ENCODE measurements at regions not wholly inside any gene's neighbourhood (a gene's known extent, or its start where the extent isn't known, plus 50 kb on each side); places are given as distances from the start of the nearest gene placed in this dataset.

DNA sequence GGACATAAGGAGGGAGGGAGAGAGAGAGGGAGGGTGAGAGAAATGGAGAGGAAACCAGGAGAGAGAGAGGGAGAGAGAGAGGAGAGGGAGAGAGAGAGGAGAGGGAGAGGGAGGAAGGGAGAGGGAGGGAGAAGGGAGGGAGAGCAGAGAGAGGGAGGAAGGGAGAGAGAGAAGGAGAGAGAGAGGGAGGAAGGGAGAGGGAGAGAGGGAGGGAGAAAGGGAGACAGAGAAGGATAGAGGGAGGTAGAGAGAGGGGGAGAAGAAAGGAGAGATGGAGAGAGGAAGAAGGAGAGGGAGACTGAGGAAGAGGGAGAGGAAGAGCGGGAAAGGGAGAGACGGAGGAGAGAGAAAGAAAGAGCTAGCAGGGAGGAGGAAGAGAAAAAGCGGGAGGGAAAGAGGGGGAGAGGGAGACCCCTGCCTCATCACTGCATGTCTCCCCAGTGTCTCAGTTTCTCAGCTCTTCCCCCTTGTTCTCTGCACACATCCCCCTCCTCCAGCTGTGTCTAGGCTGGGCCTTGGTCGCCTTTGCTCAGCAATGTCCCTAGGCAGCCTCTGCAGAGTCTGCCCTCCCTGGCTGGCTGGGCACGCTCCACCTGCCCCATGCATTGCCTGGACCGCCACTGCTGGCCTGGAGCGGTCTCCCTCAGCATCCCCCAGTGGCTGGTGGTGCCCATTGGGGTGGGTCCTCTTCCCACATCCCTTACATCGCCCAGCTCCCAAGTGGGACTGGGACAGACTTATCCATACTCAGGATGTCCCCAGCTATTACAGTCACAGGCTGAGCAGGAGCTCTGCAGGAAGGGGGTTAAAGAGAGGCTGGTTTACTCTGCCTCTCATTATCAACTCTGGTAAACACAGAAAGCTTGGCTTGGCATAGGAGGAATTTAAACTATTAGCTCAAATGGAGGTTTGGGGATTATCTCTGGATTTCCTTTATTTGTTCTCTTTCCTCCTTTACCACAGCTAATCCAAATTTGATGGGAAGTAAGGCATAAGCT, 85.7 kb upstream of the APCDD1 start:
- DNase-seq (ENCODE audit: low read depth in 4 of 4, low spot score in 3 of 4), result no peak

DNA sequence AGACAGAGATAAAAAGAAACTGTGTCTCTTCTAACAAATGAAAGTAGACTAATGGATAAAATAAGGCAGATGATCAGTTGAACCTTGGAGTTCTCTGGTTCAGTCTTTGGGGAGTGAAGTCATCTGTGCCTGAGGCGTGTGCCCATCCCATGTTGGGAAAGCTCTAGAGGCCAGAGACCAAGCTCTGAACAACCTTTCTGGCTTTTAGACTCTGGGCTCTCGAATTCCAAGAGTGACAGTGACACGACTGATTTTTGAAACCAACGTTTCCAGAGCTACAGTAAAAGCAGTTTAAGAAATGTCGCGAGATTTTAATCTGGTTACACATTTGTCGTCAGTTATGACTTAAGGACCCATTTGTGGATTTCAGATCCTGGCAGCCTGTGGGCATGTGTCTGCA, 83.7 kb upstream of the APCDD1 start:
- DNase-seq (ENCODE audit: low read depth in 4 of 4, low spot score in 3 of 4), result no peak

DNA sequence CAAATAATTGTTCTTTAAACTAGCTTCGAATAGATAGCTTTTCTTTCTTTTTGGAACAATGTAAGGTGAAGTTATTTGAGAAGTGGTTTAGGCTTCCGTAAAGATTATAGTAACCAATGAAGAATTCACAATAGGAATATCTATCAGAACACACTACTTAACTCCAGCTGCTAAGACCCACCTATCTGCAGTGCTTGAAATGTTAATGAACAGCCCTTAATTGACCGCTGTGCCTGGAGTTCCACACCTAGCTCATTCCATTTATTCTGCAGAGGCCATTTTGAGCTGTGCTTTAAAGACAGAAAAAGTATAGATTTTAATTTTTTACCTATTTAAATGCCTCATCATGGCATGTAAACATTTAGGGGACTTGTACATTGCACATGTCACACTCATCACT, 83.3 kb upstream of the APCDD1 start:
- DNase-seq (ENCODE audit: low read depth in 4 of 4, low spot score in 3 of 4), result no peak

DNA sequence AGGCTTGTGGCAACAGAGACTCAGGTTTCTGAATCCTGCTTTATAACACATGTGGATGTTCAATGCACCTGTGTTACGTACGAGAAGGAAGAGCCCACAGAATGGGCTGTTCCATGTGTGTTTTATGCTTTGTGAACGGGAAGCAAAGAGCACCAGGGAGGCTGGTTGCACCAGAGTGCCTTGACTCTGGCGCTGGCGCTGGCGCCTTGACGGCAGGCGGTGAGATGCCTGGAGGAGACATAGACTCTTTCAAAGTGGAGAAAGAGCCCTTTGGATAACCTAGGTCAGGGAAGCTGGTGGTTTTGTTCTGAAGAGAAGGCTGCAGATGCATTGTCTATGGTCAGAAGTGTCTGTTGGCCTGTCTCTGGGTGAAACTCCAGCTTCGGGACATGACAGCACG, 80.2 kb upstream of the APCDD1 start:
- DNase-seq (ENCODE audit: low read depth in 4 of 4, low spot score in 3 of 4), result no peak

DNA sequence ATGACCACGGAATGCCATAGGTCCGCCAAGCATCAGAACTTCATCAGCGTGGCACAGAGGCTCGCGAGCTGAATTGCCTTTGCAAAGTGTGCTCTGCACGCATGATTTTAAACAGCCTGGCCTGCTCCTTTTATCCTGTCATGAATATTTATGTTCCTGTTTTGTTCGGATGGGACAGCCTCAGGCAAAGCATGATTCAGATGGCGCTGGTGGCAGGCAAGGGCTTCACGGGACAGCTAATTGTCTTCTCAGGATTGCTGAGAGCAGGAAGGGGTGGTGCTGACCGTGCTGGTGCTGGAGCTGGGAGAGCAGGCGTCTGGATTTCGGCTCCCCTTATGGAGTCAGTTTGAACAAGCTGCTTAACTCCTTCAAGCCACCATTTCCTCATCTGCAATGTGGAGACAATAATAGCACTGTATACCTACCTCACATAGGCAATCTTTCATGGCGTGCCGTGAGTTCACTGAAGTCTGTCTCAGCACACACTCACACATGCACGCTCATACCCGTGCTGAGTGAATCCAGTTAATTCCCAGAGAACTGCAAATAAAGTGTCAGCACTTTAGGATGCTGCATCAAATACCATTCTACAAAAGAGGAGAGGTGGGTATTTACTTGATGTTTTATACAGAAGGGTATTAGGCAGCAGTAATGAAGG, 79.7 kb upstream of the APCDD1 start:
- no peak for DNase-seq (ENCODE audit: low read depth in 4 of 4, low spot score in 3 of 4)

DNA sequence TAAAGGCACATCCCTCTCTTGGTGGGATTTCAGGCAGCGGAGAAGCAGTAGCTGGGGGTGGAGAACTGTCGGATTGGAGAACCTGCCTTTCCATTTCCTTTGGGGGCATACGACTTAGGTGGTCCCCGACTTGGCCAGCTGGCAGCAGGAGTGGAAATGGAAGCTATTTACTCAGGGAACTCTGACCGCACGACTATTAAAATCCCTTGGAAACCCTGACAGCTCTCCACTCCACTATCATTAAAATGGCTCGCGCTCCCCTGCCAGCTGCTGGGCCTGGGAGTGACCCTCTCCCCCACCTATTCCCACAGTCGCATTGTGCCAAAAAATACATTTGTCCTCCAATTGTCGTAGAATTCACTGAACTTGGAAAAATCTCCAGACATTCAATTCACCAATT, 77.7 kb upstream of the APCDD1 start:
- DNase-seq (ENCODE audit: low read depth in 4 of 4, low spot score in 3 of 4), result peak in 2 of 4 donors; percentile 41 to 65

DNA sequence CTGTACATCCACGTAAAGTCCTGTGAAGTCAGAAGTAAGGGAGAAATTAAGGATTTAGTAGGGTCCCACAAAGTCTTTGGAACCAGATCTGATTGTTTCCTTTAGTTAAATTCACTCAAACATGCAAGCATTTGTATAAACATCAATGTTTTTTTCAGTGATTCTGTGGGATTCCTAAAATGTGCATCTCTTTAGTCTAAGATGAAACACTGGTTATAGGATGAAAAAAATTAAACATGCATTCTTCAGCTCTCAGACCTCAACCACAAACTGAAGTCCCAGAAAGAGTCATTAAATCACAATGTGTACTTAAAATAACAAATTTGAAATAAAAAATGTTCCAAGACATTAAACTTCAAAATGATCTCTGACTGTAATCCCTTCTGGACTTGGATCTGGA, 76.5 kb upstream of the APCDD1 start:
- no peak for DNase-seq (ENCODE audit: low read depth in 4 of 4, low spot score in 3 of 4)

DNA sequence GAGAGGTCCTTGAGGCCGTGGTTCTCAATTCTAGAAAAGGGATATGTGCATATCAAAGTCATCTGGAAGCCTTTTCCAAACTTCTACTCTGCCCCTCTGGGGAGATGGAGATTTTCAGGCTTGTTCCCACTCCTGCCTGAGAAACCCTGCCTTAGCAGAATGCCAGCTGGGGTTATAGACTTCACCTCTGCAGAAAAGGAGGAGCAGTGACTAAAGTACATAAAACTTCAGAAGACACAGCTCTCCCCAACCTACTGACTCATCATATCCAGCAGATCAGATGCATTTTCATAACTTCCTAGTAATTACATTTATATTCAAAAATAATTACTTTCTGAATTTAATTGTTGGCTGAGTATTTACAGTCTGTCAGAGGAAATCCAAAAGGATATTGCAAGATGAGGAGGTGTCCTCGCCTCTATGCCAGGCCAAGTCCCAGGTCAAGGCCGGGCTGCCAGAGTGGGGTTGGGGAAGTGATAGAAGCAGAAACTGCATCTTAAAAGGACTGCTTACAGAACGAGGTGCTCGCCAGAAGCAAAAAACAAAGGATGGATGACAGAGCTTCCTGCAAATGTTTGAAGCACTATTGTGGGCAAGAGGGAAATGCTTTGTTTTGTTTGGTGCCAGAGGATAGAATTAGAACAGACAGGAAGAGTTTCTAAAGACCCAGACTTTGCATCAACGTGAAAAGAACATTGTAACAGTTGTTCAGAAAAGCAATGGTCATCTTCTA, 75.6 kb upstream of the APCDD1 start:
- no peak for DNase-seq (ENCODE audit: low read depth in 4 of 4, low spot score in 3 of 4)

DNA sequence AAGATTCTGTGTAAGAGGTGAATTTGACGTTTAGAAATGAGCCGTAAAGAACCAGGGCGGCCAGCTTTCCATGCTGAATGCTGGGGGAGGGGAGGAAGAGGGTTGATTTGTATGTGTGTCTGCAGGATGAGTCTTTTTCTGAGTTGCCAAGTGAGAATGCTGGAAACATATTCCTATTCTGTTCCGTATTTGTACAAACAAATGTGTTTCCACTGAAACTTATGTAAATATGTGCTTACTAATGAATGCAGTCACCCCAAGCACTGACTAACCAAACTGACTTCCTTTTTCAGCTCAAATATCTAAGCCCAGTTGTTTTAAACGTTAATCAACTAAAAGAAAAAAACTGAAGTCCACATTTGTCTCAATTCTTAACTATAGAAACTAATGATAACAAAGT, 74.9 kb upstream of the APCDD1 start:
- no peak for DNase-seq (ENCODE audit: low read depth in 4 of 4, low spot score in 3 of 4)

DNA sequence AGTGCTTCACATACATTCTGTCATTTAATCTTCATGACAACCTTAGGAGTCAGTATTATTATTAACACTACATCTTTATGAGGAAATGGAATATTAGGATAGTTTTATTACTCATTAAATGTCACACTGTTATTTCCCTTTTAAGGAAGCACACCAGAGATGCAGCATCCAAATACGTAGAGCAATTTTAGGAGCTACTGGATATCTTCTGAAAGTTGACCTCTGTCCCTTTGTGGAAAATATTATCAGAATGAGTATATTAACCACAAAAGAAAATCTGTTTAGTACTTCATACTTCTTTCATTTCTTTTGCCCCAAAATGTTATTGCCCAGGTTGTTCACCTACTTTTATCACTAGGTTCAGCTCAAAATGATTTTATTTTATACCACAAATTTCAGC, 72.9 kb upstream of the APCDD1 start:
- no peak for DNase-seq (ENCODE audit: low read depth in 4 of 4, low spot score in 3 of 4)

DNA sequence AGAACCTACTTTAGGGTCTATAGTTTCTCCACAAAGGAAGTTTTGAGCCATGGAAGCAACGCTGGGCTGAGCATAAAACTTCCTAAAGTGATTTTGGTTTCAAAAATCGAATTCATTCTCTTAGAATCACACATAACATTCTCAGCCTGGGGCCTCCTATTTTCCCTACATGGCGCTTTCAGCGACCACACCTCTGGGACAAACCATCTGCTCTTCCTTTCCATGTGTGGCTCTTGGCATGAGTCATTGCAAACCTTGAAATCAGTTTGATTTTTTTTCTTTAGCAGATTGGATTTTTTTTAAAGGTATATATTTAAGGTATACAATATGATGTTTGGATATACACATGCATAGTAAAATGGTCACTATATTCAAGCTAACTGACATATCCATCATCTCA, 72.5 kb upstream of the APCDD1 start:
- DNase-seq (ENCODE audit: low read depth in 4 of 4, low spot score in 3 of 4), result no peak

DNA sequence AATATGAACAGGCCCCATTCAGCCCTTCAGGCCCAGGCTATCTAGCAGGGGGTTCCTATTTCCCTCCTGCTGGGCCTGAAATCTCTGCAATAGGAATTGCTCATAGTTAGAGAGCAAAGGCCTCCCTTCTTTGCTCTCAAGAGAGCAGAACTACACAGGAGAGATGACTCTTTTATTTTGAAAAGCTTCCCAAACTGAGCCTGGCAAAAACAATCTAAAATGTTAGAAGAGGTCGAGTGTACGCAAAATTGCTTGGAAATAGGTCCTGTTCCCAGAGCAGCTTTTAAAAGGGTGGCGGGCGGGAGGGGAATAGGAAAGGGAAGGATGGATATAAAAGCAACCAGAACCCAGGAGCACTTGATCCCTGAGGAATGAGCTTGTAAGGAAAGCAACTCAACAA, 68.4 kb upstream of the APCDD1 start:
- DNase-seq (ENCODE audit: low read depth in 4 of 4, low spot score in 3 of 4), result no peak

DNA sequence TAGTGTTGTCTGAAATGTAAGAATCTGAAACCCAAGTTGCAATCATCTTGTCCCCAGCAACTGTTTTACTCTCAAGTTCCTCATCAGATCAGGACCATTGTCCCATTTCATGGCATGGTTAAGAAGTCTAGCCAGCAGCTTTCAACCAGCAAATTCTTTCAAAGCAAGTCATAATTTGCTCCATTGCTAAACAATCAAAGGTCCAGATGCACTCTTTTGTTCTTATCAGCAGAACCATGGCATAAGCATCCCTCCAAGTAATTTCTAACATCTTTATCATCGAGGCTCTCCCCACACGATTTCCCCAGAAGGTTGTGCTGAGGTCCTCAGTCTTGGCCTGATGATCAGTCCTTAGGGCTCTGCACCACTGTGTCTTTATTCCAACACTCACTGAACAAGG, 67.5 kb upstream of the APCDD1 start:
- no peak for DNase-seq (ENCODE audit: low read depth in 4 of 4, low spot score in 3 of 4)

DNA sequence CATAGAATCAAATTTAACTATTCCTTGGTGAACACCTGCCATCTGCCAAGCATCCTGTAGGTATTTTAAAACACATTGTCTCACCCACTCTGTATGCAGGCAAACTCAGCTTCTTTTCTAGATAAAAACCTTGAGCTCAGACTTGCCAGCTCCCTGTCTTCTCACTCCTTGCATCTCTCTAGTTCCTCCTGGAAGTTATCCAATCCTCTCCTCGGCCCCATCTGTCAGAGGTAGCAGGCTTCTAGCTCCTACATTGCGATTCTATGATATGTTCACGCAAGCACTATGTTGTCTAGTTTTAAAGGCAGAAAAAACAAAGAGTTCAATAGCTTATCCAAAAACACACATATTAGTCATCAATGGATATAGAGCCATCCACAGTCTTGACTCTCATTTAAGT, 67.0 kb upstream of the APCDD1 start:
- no peak for DNase-seq (ENCODE audit: low read depth in 4 of 4, low spot score in 3 of 4)

DNA sequence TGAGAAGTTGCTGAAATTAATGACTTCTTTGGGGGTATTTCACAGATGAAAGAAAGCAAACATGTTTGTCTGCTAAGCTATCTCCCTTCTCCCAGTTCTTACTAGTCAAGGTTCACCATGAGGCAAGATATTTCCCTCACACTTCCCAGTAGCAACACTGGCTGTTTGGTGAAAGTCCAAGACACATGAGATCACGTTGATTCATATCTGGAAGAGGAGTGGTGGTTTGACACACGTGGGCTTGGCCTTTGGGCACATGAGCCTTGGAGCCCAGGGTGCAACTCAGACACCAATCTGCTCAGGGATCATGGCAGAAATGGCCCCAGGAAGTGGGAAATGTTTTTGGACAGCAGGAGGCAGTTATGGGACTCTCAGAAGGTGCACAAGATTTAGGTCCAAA, 66.1 kb upstream of the APCDD1 start:
- no peak for DNase-seq (ENCODE audit: low read depth in 4 of 4, low spot score in 3 of 4)

DNA sequence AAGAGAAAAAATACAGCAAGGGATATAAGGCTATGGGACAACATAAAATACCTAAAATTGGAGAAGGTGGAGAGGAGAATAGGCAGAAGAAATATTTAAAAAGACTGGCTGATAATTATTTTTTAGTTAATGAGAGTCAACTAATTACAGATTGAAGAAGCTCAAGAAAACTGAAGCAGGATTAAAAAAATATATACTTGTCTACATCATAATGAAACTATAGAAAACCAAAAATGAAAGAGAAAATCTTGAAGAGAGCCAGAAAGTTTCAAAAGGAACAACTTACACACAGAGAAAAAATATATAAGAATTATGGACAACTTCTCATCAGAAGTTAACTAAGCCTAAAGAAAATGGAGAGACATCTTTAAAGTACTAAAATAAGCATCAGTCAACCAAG, 62.9 kb upstream of the APCDD1 start:
- no peak for DNase-seq (ENCODE audit: low read depth in 4 of 4, low spot score in 3 of 4)

DNA sequence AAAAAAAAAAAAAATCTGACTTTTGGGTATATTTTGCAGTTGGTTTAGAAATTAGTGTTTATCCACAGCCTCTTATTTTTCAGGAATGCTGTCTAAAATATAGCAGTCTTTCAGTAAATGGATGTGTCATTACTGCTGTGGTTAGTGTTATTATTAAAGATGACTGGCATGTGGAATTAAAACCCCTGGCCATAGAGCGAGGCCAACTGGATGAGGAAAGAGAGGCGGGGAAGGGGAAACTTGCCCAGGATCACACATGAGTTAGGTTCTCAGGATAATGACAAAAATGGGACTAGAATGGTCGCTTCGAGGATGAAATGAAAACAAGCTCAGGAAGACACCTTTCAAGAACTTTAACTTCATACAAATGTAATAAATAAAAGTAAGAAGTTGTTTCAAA, 57.4 kb upstream of the APCDD1 start:
- DNase-seq (ENCODE audit: low read depth in 4 of 4, low spot score in 3 of 4), result no peak

DNA sequence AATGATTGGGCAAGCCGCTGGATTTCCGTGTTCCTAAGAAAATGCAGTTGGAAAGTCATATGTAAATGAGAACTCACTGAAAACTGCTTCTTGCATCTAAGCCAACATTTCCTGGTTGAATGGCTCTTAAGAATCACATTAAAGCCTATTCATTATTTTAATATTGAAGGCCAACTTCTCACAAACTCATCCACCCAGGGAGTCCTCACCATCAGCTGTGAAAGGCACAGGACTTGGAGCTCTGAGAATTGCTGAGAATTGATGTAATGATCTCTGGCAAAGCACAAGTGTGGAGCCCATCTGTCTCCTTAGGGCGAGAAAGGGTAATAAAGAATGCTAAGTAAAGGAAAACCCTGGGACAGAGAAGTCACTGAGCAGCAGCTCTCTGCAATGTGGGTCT, 55.9 kb upstream of the APCDD1 start:
- DNase-seq (ENCODE audit: low read depth in 4 of 4, low spot score in 3 of 4), result no peak

DNA sequence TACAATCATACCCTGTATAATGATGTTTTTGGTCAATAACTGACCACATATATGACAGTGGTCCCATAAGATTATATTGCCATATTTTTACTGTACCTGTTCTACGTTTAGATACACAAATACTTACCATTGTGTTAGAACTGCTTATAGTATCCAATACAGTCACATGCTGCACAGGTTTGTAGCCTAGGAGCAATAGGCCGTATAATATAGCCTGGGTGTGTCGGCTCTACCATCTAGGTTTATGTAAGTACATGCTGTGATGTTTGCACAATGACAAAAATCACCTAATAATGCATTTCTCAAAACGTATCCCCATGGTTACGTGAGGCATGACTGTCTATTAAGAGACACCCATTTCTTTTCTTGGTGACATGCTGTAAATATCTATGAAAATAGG, 55.0 kb upstream of the APCDD1 start:
- DNase-seq (ENCODE audit: low read depth in 4 of 4, low spot score in 3 of 4), result no peak

DNA sequence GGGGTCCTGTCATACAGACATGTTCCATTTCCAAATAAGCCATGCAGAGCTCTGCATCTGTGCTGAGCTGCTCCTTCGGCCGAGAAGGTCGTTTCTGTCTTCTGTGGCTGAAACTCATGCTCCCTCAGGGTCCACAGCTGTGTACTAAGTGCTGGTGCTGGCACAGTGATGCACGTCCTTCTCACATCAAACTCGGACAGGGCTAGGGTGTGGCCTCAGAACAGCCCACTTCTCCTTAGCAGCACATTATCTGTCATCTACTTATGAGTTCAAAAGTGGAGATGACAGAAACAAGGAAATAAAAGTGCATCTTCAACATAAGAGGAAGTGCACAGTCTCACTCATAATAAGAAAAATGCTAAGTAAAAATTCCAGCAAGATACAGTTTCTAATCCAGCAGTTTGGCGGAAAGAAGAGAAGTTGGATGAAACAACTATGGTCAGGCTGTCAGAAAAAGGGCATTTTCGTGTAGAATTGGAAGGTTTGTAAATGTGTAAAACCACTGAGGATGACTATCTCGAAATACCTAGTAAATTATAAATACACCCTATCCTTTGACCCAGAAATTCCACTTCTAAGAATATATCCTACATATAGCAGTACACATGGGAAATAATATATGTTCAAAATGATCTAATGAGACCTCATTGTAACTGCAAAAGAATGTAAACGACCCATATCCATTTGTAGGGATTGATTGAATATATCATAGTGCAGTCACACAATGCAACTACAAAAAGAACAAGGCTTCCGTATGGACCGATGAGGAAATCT, 53.7 kb upstream of the APCDD1 start:
- DNase-seq (ENCODE audit: low read depth in 4 of 4, low spot score in 3 of 4), result no peak

DNA sequence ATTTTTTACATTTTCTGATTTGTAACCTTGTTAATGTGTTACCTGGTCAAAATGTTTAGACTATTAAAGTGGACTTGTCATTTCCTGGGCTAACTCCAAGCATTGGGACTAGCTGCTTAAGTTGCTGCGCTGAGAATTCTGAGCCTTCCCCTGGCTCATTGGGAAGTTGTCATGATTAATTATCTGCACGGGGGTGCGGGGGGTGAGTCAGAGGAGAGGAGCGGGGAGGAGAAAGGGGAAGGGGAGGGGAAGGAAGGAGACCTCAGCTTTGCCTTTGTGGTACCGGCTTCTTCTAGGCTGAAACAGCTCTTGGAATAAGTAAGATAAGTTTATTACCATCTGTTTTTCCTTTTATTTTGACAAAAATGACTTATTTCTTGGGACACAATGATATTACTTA, 52.9 kb upstream of the APCDD1 start:
- no peak for DNase-seq (ENCODE audit: low read depth in 4 of 4, low spot score in 3 of 4)
